ENCODE measurements at regions not wholly inside any gene's neighbourhood (a gene's known extent, or its start where the extent isn't known, plus 50 kb on each side); places are given as distances from the start of the nearest gene placed in this dataset.

GRCh38 chrX:10856797-10857196, 236.4 kb upstream of the MID1 start:
- no peak overlapping the region for H3K4me3 ChIP-seq (ENCODE audit: low read depth, low read length)
- no peaks in the 10 kb centered on the region for H3K4me1 ChIP-seq
- no peaks in the 10 kb centered on the region for H3K79me2 ChIP-seq
- H3K27ac ChIP-seq: no peak overlapping the region
- H3K36me3 ChIP-seq (ENCODE audit: control insufficient read depth, insufficient read depth, low read length): no peaks in the 10 kb centered on the region
- no peak overlapping the region for H3K9ac ChIP-seq
- H2AFZ ChIP-seq: no peak overlapping the region
- H3K4me2 ChIP-seq (ENCODE audit: low read length): no peak overlapping the region
- no peak for TF ChIP-seq CTCF (IDR thresholded peaks at IDR 0.05)
- H3K9me3 ChIP-seq (ENCODE audit: control insufficient read depth, low read length): no peaks in the 10 kb centered on the region
- H3K27me3 ChIP-seq (ENCODE audit: control insufficient read depth, insufficient read depth, low read length): no peaks in the 10 kb centered on the region

- H3K27ac ChIP-seq: no peak overlapping the region
- no peak for TF ChIP-seq CTCF (IDR thresholded peaks at IDR 0.05)
- H3K9ac ChIP-seq: no peak overlapping the region
Measured at GRCh38 chrX:10859353-10859752, 239.0 kb upstream of the MID1 start.

GRCh38 chrX:10875995-10876394, 235.1 kb upstream of the HCCS start:
- no peak overlapping the region for H3K27ac ChIP-seq
- H2AFZ ChIP-seq: no peak overlapping the region
- no peak overlapping the region for H3K4me3 ChIP-seq (ENCODE audit: low read depth, low read length)
- H3K27me3 ChIP-seq (ENCODE audit: control insufficient read depth, insufficient read depth, low read length): no peaks in the 10 kb centered on the region
- H3K4me2 ChIP-seq (ENCODE audit: low read length): no peak overlapping the region
- no peak overlapping the region for H3K9ac ChIP-seq
- no peaks in the 10 kb centered on the region for H3K36me3 ChIP-seq (ENCODE audit: control insufficient read depth, insufficient read depth, low read length)
- no peaks in the 10 kb centered on the region for H3K79me2 ChIP-seq
- no peaks in the 10 kb centered on the region for H3K9me3 ChIP-seq (ENCODE audit: control insufficient read depth, low read length)
- H3K4me1 ChIP-seq: no peaks in the 10 kb centered on the region
- no peak for TF ChIP-seq CTCF (IDR thresholded peaks at IDR 0.05)

More at GRCh38 chrX:10859353-10859752, 239.0 kb upstream of the MID1 start:
- no peak overlapping the region for H2AFZ ChIP-seq
- H3K4me3 ChIP-seq (ENCODE audit: low read depth, low read length): no peak overlapping the region
- no peaks in the 10 kb centered on the region for H3K9me3 ChIP-seq (ENCODE audit: control insufficient read depth, low read length)
- H3K36me3 ChIP-seq (ENCODE audit: control insufficient read depth, insufficient read depth, low read length): no peaks in the 10 kb centered on the region
- no peaks in the 10 kb centered on the region for H3K27me3 ChIP-seq (ENCODE audit: control insufficient read depth, insufficient read depth, low read length)
- H3K4me2 ChIP-seq (ENCODE audit: low read length): no peak overlapping the region
- no peaks in the 10 kb centered on the region for H3K4me1 ChIP-seq
- no peaks in the 10 kb centered on the region for H3K79me2 ChIP-seq

- no peak for TF ChIP-seq CTCF (IDR thresholded peaks at IDR 0.05)
- Histone ChIP-seq H3K27ac (no peak overlapping the region), H3K27me3 (ENCODE audit: control insufficient read depth, insufficient read depth, low read length) (no peaks in the 10 kb centered on the region), H3K9me3 (ENCODE audit: control insufficient read depth, low read length) (no peaks in the 10 kb centered on the region), H3K4me2 (ENCODE audit: low read length) (no peak overlapping the region), H3K4me1 (no peaks in the 10 kb centered on the region), H3K4me3 (ENCODE audit: low read depth, low read length) (no peak overlapping the region), H3K36me3 (ENCODE audit: control insufficient read depth, insufficient read depth, low read length) (no peaks in the 10 kb centered on the region), H3K9ac (no peak overlapping the region), H2AFZ (no peak overlapping the region), H3K79me2 (no peaks in the 10 kb centered on the region)
Measured at GRCh38 chrX:10882484-10882883, 228.6 kb upstream of the HCCS start.

GRCh38 chrX:10884246-10884645, 226.9 kb upstream of the HCCS start:
- Histone ChIP-seq H3K4me2 (ENCODE audit: low read length) (no peak overlapping the region), H3K79me2 (no peaks in the 10 kb centered on the region), H3K27ac (no peak overlapping the region), H2AFZ (no peak overlapping the region), H3K4me1 (no peaks in the 10 kb centered on the region), H3K9me3 (ENCODE audit: control insufficient read depth, low read length) (no peaks in the 10 kb centered on the region), H3K36me3 (ENCODE audit: control insufficient read depth, insufficient read depth, low read length) (no peaks in the 10 kb centered on the region), H3K9ac (no peak overlapping the region), H3K4me3 (ENCODE audit: low read depth, low read length) (no peak overlapping the region), H3K27me3 (ENCODE audit: control insufficient read depth, insufficient read depth, low read length) (no peaks in the 10 kb centered on the region)
- TF ChIP-seq CTCF (IDR thresholded peaks at IDR 0.05): no peak
